Epithelial cell of proximal tubule (primary cell): ENCODE measurements at regions not wholly inside any gene's neighbourhood (a gene's known extent, or its start where the extent isn't known, plus 50 kb on each side); places are given as distances from the start of the nearest gene placed in this dataset.

Experiments used
- DNase-seq: peaks from one replicate; pipeline ENCODE4 v3.0.0-alpha.2; 2011; ENCODE audit warnings: low read depth
- H3K4me3 ChIP-seq: 2 replicates; pipeline ENCODE4 v1.5.1; 2011; ENCODE audit warnings: low read depth, mild to moderate bottlenecking, low read length
- CTCF ChIP-seq: conservative IDR thresholded peaks from 2 replicates; pipeline ENCODE4 v1.5.1; 2012; ENCODE audit warnings: low read depth, mild to moderate bottlenecking, low read length

GRCh38 chr11:114784891-114785290, 106.6 kb downstream of the NXPE2 start:
- no peak for TF ChIP-seq CTCF
- no peak overlapping the region for H3K4me3 ChIP-seq
- DNase-seq: no peak

- no peak for DNase-seq
- no peak for TF ChIP-seq CTCF
- no peak overlapping the region for H3K4me3 ChIP-seq
Observed at GRCh38 chr11:114785820-114786219, 107.5 kb downstream of the NXPE2 start.

GRCh38 chr11:114787126-114787525, 108.8 kb downstream of the NXPE2 start:
- DNase-seq: no peak
- no peak overlapping the region for H3K4me3 ChIP-seq
- TF ChIP-seq CTCF: no peak

- no peak for DNase-seq
- no peak overlapping the region for H3K4me3 ChIP-seq
- TF ChIP-seq CTCF: no peak
Observed at GRCh38 chr11:114790910-114791309, 112.6 kb downstream of the NXPE2 start.

GRCh38 chr11:114794048-114794684, 115.8 kb downstream of the NXPE2 start:
- no peak for TF ChIP-seq CTCF
- DNase-seq: no peak
- H3K4me3 ChIP-seq: no peak overlapping the region

- no peak for TF ChIP-seq CTCF
- no peak for DNase-seq
- H3K4me3 ChIP-seq: no peak overlapping the region
Observed at GRCh38 chr11:114796954-114797721, 118.8 kb downstream of the NXPE2 start.

GRCh38 chr11:114799476-114799875, 121.1 kb downstream of the NXPE2 start:
- no peak overlapping the region for H3K4me3 ChIP-seq
- DNase-seq: no peak
- TF ChIP-seq CTCF: no peak
